ENCODE measurements at regions not wholly inside any gene's neighbourhood (a gene's known extent, or its start where the extent isn't known, plus 50 kb on each side); places are given as distances from the start of the nearest gene placed in this dataset.

- no peak for TF ChIP-seq CTCF (IDR thresholded peaks at IDR 0.05)
- Histone ChIP-seq H3K27me3 (no peaks in the 10 kb centered on the region), H3K4me3 (no peak overlapping the region), H3K9me3 (peaks cover 0 to 4% (median 0%) of the 10 kb centered on the region in 3 donors), H3K4me1 (no peaks in the 10 kb centered on the region), H3K36me3 (no peaks in the 10 kb centered on the region), H3K27ac (no peak overlapping the region)
- DNase-seq = no peak
- intact Hi-C loops (cut with DNase I; ENCODE audit: low total_unique reads) = no loop called here
Observed at GRCh38 chr6:112760831-112761230, 413.7 kb downstream of the RFPL4B start.

- DNase-seq = no peak
- Histone ChIP-seq H3K4me1 (no peaks in the 10 kb centered on the region), H3K36me3 (no peaks in the 10 kb centered on the region), H3K4me3 (no peak overlapping the region), H3K9me3 (peaks cover 0 to under 1% (median 0%) of the 10 kb centered on the region in 3 donors), H3K27me3 (no peaks in the 10 kb centered on the region), H3K27ac (no peak overlapping the region)
- intact Hi-C loops (cut with DNase I; ENCODE audit: low total_unique reads) = no loop called here
- TF ChIP-seq CTCF (IDR thresholded peaks at IDR 0.05) = no peak
Observed at GRCh38 chr6:112761740-112762139, 414.6 kb downstream of the RFPL4B start.

GRCh38 chr6:112764377-112764776, 417.2 kb downstream of the RFPL4B start:
- intact Hi-C loops (cut with DNase I; ENCODE audit: low total_unique reads) = no loop called here
- DNase-seq = no peak

GRCh38 chr6:112770308-112770707, 423.2 kb downstream of the RFPL4B start:
- H3K36me3 ChIP-seq = no peaks in the 10 kb centered on the region
- no peak for TF ChIP-seq CTCF (IDR thresholded peaks at IDR 0.05)
- intact Hi-C loops (cut with DNase I; ENCODE audit: low total_unique reads) = no loop called here
- DNase-seq = no peak
- H3K27me3 ChIP-seq = no peaks in the 10 kb centered on the region
- no peaks in the 10 kb centered on the region for H3K4me1 ChIP-seq
- no peak overlapping the region for H3K27ac ChIP-seq
- H3K4me3 ChIP-seq = no peak overlapping the region
- peaks cover 0 to 8% (median 0%) of the 10 kb centered on the region in 3 donors for H3K9me3 ChIP-seq

More at GRCh38 chr6:112764377-112764776, 417.2 kb downstream of the RFPL4B start:
- no peak for TF ChIP-seq CTCF (IDR thresholded peaks at IDR 0.05)
- Histone ChIP-seq H3K9me3 (peaks cover 0 to 8% (median 0%) of the 10 kb centered on the region in 3 donors), H3K36me3 (no peaks in the 10 kb centered on the region), H3K4me3 (no peak overlapping the region), H3K27ac (no peak overlapping the region), H3K4me1 (no peaks in the 10 kb centered on the region), H3K27me3 (no peaks in the 10 kb centered on the region)

GRCh38 chr6:112773187-112773586, 426.1 kb downstream of the RFPL4B start:
- H3K9me3 ChIP-seq = no peaks in the 10 kb centered on the region
- no peak overlapping the region for H3K27ac ChIP-seq
- H3K36me3 ChIP-seq = no peaks in the 10 kb centered on the region
- H3K27me3 ChIP-seq = no peaks in the 10 kb centered on the region
- intact Hi-C loops (cut with DNase I; ENCODE audit: low total_unique reads) = no loop called here
- no peaks in the 10 kb centered on the region for H3K4me1 ChIP-seq
- H3K4me3 ChIP-seq = no peak overlapping the region
- TF ChIP-seq CTCF (IDR thresholded peaks at IDR 0.05) = no peak
- DNase-seq = no peak

GRCh38 chr6:112774319-112774718, 427.2 kb downstream of the RFPL4B start:
- Histone ChIP-seq H3K27ac (no peak overlapping the region), H3K27me3 (no peaks in the 10 kb centered on the region), H3K36me3 (no peaks in the 10 kb centered on the region), H3K9me3 (no peaks in the 10 kb centered on the region), H3K4me3 (no peak overlapping the region), H3K4me1 (no peaks in the 10 kb centered on the region)
- no peak for DNase-seq
- no peak for TF ChIP-seq CTCF (IDR thresholded peaks at IDR 0.05)
- intact Hi-C loops (cut with DNase I; ENCODE audit: low total_unique reads) = no loop called here

Data from tibial artery (tissue), 4 donors.